GM21526 (cell line): ENCODE measurements at regions not wholly inside any gene's neighbourhood (a gene's known extent, or its start where the extent isn't known, plus 50 kb on each side); places are given as distances from the start of the nearest gene placed in this dataset.
"Not testable (repeated sequence)": the region's sequence is repeated elsewhere in the genome, so short reads cannot be mapped to it uniquely, and the experiment has no call there.

Experiments
- ATAC-seq: cut with Tn5 transposase; IDR thresholded peaks from one replicate; pipeline ENCODE4 v1.9.1; 2021; ENCODE audit warnings: moderate library complexity; ENCODE audit not compliant: unreplicated experiment, low FRiP score

GRCh38 chr10:131834152-131834810, 66.5 kb upstream of the PPP2R2D start:
- no peak for ATAC-seq

GRCh38 chr10:131838966-131839742, 61.7 kb upstream of the PPP2R2D start:
- no peak for ATAC-seq

GRCh38 chr10:131839880-131840787, 60.7 kb upstream of the PPP2R2D start:
- ATAC-seq, result not testable (repeated sequence)

- ATAC-seq, result no peak
These were observed 60.1 kb upstream of the PPP2R2D start for GRCh38 chr10:131840788-131841118.

- no peak for ATAC-seq
These were observed 59.6 kb upstream of the PPP2R2D start for GRCh38 chr10:131841131-131841660.

- no peak for ATAC-seq
These were observed 59.1 kb upstream of the PPP2R2D start for GRCh38 chr10:131841661-131842139.

- ATAC-seq, result no peak
These were observed 58.3 kb upstream of the PPP2R2D start for GRCh38 chr10:131842351-131843088.

- no peak for ATAC-seq
These were observed 57.7 kb upstream of the PPP2R2D start for GRCh38 chr10:131843089-131843595.

- ATAC-seq, result no peak
These were observed 56.9 kb upstream of the PPP2R2D start for GRCh38 chr10:131843881-131844284.

- ATAC-seq, result no peak
These were observed 56.2 kb upstream of the PPP2R2D start for GRCh38 chr10:131844529-131845084.

GRCh38 chr10:131845505-131846239, 55.1 kb upstream of the PPP2R2D start:
- no peak for ATAC-seq

GRCh38 chr10:131846240-131847101, 54.3 kb upstream of the PPP2R2D start:
- ATAC-seq, result no peak

GRCh38 chr10:131847241-131847783, 53.5 kb upstream of the PPP2R2D start:
- no peak for ATAC-seq

- ATAC-seq, result no peak
These were observed 52.5 kb upstream of the PPP2R2D start for GRCh38 chr10:131848296-131848695.

- ATAC-seq, result no peak
These were observed 51.8 kb upstream of the PPP2R2D start for GRCh38 chr10:131848741-131849590.

- no peak for ATAC-seq
These were observed 51.0 kb upstream of the PPP2R2D start for GRCh38 chr10:131849591-131850382.
